Body of pancreas (tissue), 4 donors: ENCODE measurements at regions not wholly inside any gene's neighbourhood (a gene's known extent, or its start where the extent isn't known, plus 50 kb on each side); places are given as distances from the start of the nearest gene placed in this dataset.

Experiments used
- ATAC-seq: fragments of 150-250 bp; one replicate; pipeline ENCODE4 v1.9.1; 2016
- DNase-seq, 4 donors: peaks; one replicate each; pipeline ENCODE4 v3.0.0-alpha.2; 2019
- H3K27ac ChIP-seq, 4 donors: fragments of 200-600 bp; sonication (generic); 1 replicate in 3 of 4; 2 replicates in 1 of 4; pipeline versions ENCODE4 v1.5.1 to v1.6.1; 2016 to 2019; ENCODE audit warnings: mild to moderate bottlenecking in 1 of 4, mixed read lengths in 1 of 4, moderate library complexity in 1 of 4
- H3K27me3 ChIP-seq, 2 donors: fragments of 200-600 bp; sonication (generic); one replicate each; pipeline ENCODE4 v1.6.0; 2016; ENCODE audit warnings: mild to moderate bottlenecking in 1 of 2
- H3K36me3 ChIP-seq, 2 donors: fragments of 200-600 bp; sonication (generic); replicated peaks in 1 of 2; 2 replicates each; pipeline ENCODE4 v1.5.1; 2016; ENCODE audit warnings: low read depth in 2 of 2; ENCODE audit not compliant: insufficient read depth in 1 of 2
- H3K4me1 ChIP-seq: fragments of 200-600 bp; sonication (generic); one replicate; pipeline ENCODE4 v1.6.0; 2016
- H3K4me3 ChIP-seq, 2 donors: fragments of 200-600 bp; sonication (generic); 1 replicate in 1 of 2; 2 replicates in 1 of 2; pipeline ENCODE4 v1.5.1; 2016 to 2019
- H3K9me3 ChIP-seq, 3 donors: fragments of 200-600 bp; sonication (generic); 1 replicate in 2 of 3; 2 replicates in 1 of 3; pipeline ENCODE4 v1.5.1; 2016
- POLR2A ChIP-seq, 3 donors: fragments of 450-650 bp; IDR thresholded peaks; one replicate each; pipeline ENCODE4 v1.6.1; 2016; ENCODE audit warnings: antibody characterized with exemption in 3 of 3, mild to moderate bottlenecking in 2 of 3
- WGBS, 2 donors: methylation state at CpG; one replicate each; pipeline ENCODE4 v1.1.5; 2017; 5-methylcytosine and 5-hydroxymethylcytosine counted together
- intact Hi-C: fragments of 100-400 bp; cut with DNase I; formaldehyde crosslinking; loops from one replicate; pipeline ENCODE4 v1.15.1; 2023
- TF ChIP-seq, protein P1 (sequence below), 7 experiments: fragments of 450-650 bp in 4 of 7; fragments of 200-600 bp in 3 of 7; sonication (generic) in 3 of 7; IDR thresholded peaks; one replicate each; pipeline ENCODE4 v1.5.1; 2016 to 2019; ENCODE audit warnings: antibody characterized with exemption in 7 of 7

GRCh38 chr3:150096700-150097587, 126.2 kb upstream of the PFN2 start:
- Histone ChIP-seq H3K27me3 (no peaks in the 10 kb centered on the region), H3K4me3 (no peak overlapping the region), H3K36me3 (no peaks in the 10 kb centered on the region), H3K4me1 (no peaks in the 10 kb centered on the region), H3K9me3 (no peaks in the 10 kb centered on the region), H3K27ac (no peak overlapping the region)
- intact Hi-C loops, result no loop called here
- ATAC-seq (no peak), DNase-seq (no peak)
- WGBS, 2 donors, result 39 to 65% methylated on average over 3 of the region's 3 CpGs
- TF ChIP-seq, protein P1, sequence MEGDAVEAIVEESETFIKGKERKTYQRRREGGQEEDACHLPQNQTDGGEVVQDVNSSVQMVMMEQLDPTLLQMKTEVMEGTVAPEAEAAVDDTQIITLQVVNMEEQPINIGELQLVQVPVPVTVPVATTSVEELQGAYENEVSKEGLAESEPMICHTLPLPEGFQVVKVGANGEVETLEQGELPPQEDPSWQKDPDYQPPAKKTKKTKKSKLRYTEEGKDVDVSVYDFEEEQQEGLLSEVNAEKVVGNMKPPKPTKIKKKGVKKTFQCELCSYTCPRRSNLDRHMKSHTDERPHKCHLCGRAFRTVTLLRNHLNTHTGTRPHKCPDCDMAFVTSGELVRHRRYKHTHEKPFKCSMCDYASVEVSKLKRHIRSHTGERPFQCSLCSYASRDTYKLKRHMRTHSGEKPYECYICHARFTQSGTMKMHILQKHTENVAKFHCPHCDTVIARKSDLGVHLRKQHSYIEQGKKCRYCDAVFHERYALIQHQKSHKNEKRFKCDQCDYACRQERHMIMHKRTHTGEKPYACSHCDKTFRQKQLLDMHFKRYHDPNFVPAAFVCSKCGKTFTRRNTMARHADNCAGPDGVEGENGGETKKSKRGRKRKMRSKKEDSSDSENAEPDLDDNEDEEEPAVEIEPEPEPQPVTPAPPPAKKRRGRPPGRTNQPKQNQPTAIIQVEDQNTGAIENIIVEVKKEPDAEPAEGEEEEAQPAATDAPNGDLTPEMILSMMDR (IDR thresholded peaks at IDR 0.05), result no peak
- TF ChIP-seq POLR2A (IDR thresholded peaks at IDR 0.05), result no peak

- intact Hi-C loops, result no loop called here
- H3K9me3 ChIP-seq, result no peaks in the 10 kb centered on the region
- H3K36me3 ChIP-seq, result no peaks in the 10 kb centered on the region
- ATAC-seq (no peak), DNase-seq (no peak)
- H3K27ac ChIP-seq, result no peak overlapping the region
- TF ChIP-seq, protein P1 (IDR thresholded peaks at IDR 0.05), result no peak
- no peak for TF ChIP-seq POLR2A (IDR thresholded peaks at IDR 0.05)
- no peaks in the 10 kb centered on the region for H3K4me1 ChIP-seq
- H3K27me3 ChIP-seq, result no peaks in the 10 kb centered on the region
- 78 to 79% methylated on average over 7 of the region's 7 CpGs for WGBS, 2 donors
- H3K4me3 ChIP-seq, result no peak overlapping the region
These were observed 123.6 kb upstream of the PFN2 start for GRCh38 chr3:150094150-150094933.

GRCh38 chr3:150091626-150092025, 120.9 kb upstream of the PFN2 start:
- no peaks in the 10 kb centered on the region for H3K9me3 ChIP-seq
- no peak for ATAC-seq
- intact Hi-C loops, result no loop called here

GRCh38 chr3:150090877-150091276, 120.2 kb upstream of the PFN2 start:
- Histone ChIP-seq H3K9me3 (no peaks in the 10 kb centered on the region), H3K36me3 (no peaks in the 10 kb centered on the region), H3K4me1 (no peaks in the 10 kb centered on the region), H3K27ac (no peak overlapping the region), H3K4me3 (no peak overlapping the region), H3K27me3 (no peaks in the 10 kb centered on the region)
- ATAC-seq (no peak), DNase-seq (no peak)
- WGBS, 2 donors, result 45 to 66% methylated on average over 2 of the region's 2 CpGs
- TF ChIP-seq, protein P1 (IDR thresholded peaks at IDR 0.05), result no peak
- TF ChIP-seq POLR2A (IDR thresholded peaks at IDR 0.05), result no peak
- intact Hi-C loops, result no loop called here

More at GRCh38 chr3:150091626-150092025, 120.9 kb upstream of the PFN2 start:
- WGBS, 2 donors, result 35 to 44% methylated on average over 4 of the region's 4 CpGs
- no peak for DNase-seq
- Histone ChIP-seq H3K27me3 (no peaks in the 10 kb centered on the region), H3K27ac (no peak overlapping the region), H3K4me3 (no peak overlapping the region), H3K4me1 (no peaks in the 10 kb centered on the region), H3K36me3 (no peaks in the 10 kb centered on the region)
- TF ChIP-seq, protein P1 (IDR thresholded peaks at IDR 0.05), result no peak
- no peak for TF ChIP-seq POLR2A (IDR thresholded peaks at IDR 0.05)
